ENCODE measurements at regions not wholly inside any gene's neighbourhood (a gene's known extent, or its start where the extent isn't known, plus 50 kb on each side); places are given as distances from the start of the nearest gene placed in this dataset.

GRCh38 chr14:85789506-85789905 lies 259.6 kb downstream of the FLRT2 start:
- DNase-seq: no peak

GRCh38 chr14:85788470-85789233 lies 258.7 kb downstream of the FLRT2 start:
- no peak for DNase-seq

- no peak for DNase-seq
These were observed 236.4 kb downstream of the FLRT2 start for GRCh38 chr14:85766295-85766694.

GRCh38 chr14:85764822-85765221 lies 234.9 kb downstream of the FLRT2 start:
- DNase-seq: no peak

- peak; percentile 90 for DNase-seq
These were observed 232.6 kb downstream of the FLRT2 start for GRCh38 chr14:85762526-85762925.

- DNase-seq: no peak
These were observed 222.2 kb downstream of the FLRT2 start for GRCh38 chr14:85752175-85752574.

GRCh38 chr14:85744573-85744972 lies 214.6 kb downstream of the FLRT2 start:
- DNase-seq: no peak

GRCh38 chr14:85732031-85732430 lies 202.1 kb downstream of the FLRT2 start:
- DNase-seq: no peak

GRCh38 chr14:85731186-85731585 lies 201.2 kb downstream of the FLRT2 start:
- no peak for DNase-seq

GRCh38 chr14:85728476-85729065 lies 198.6 kb downstream of the FLRT2 start:
- DNase-seq: no peak

GRCh38 chr14:85714069-85714468 lies 184.1 kb downstream of the FLRT2 start:
- DNase-seq: peak; percentile 34

- DNase-seq: no peak
These were observed 181.7 kb downstream of the FLRT2 start for GRCh38 chr14:85711620-85712019.

All from NCI-H146 (cell line).